Activated naive CD4-positive, alpha-beta T cell treated with anti-CD3 and anti-CD28 coated beads for 36 hours (primary cell): ENCODE measurements at regions not wholly inside any gene's neighbourhood (a gene's known extent, or its start where the extent isn't known, plus 50 kb on each side); places are given as distances from the start of the nearest gene placed in this dataset.

Experiments
- CTCF ChIA-PET: fragments of 350-600 bp; sonication (Branson Sonifier 250); formaldehyde crosslinking; loops from one replicate; lab custom pipeline; 2021; ENCODE audit warnings: antibody characterized with exemption; lab: Charles Lee
- DNase-seq: peaks from one replicate; pipeline ENCODE4 v3.0.0-alpha.2; 2020
- H3K27ac Mint-ChIP-seq: one replicate; pipeline ENCODE4 v1.8.0; 2021; ENCODE audit warnings: mild to moderate bottlenecking, mixed read lengths
- H3K27me3 Mint-ChIP-seq: one replicate; pipeline ENCODE4 v1.8.0; 2021; ENCODE audit warnings: low read depth, mixed read lengths
- H3K36me3 Mint-ChIP-seq: one replicate; pipeline ENCODE4 v1.8.0; 2021; ENCODE audit warnings: low read depth, mixed read lengths
- H3K4me1 Mint-ChIP-seq: one replicate; pipeline ENCODE4 v1.8.0; 2021; ENCODE audit warnings: low read depth, mixed read lengths
- H3K4me3 Mint-ChIP-seq: one replicate; pipeline ENCODE4 v1.8.0; 2021; ENCODE audit warnings: mild to moderate bottlenecking, moderate library complexity, mixed read lengths
- H3K9me3 Mint-ChIP-seq: one replicate; pipeline ENCODE4 v1.8.0; 2021; ENCODE audit warnings: mixed read lengths
- intact Hi-C: fragments of 100-400 bp; cut with micrococcal nuclease; formaldehyde crosslinking; loops from one replicate; pipeline ENCODE4 v1.15.1; 2023

DNA sequence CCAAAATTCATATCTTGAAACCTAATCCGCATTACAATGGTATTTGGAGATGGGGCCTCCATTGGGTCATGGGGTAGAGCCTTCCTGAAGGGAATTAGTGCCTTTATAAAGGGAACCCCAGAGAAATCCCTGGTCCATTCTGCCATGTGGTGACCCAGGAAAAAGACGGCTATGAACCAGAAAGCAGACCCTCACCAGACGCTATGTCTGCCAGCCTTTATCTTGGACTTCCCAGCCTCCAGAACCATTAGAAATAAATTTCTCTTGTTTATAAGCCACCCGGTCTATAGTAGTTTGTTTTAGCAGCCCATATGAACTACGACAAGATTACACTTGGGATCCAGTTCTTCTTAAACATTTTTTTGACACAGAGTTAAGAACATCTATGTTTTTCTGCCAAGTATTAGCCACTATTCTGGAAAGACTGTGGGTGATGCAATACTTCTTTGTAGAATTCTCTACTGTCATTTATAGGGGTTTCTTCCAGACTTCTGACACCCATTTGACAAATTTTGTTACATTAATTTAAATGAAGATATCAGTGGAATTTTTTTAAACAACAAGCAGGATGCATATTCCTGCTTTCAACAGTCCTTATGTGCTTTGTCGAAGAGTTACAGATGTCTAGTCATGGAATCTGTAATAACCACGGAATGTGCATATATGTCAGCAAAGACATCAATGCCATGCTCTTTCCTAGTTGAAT is 572.4 kb downstream of the NR2F1-AS1 start:
- H3K27ac Mint-ChIP-seq = no peak overlapping the region
- no peaks in the 10 kb centered on the region for H3K36me3 Mint-ChIP-seq
- no peaks in the 10 kb centered on the region for H3K27me3 Mint-ChIP-seq
- H3K4me1 Mint-ChIP-seq = no peaks in the 10 kb centered on the region
- H3K4me3 Mint-ChIP-seq = no peak overlapping the region
- intact Hi-C loops = no loop called here
- CTCF ChIA-PET = no interaction called here
- no peak for DNase-seq
- H3K9me3 Mint-ChIP-seq = no peaks in the 10 kb centered on the region

DNA sequence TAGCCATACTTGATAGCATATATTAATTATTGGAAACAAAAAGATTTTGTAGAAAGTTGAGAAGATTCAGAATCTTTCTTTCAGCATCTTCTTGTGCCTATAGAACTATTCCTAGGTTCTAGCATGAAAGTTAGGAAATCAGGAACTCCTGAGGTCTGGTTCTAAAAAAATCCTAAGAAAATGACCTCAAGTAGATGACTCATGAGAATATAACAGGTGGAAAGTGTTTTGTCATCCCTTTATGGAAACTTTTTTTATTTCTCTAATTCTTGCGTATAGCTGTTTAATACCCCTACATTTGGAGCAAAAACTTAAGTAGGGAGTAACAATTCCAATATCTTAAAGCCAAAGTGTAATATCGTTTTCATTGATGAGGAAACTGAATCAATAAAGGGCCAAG is 574.1 kb downstream of the NR2F1-AS1 start:
- CTCF ChIA-PET = interaction anchor here (0.8 kb wide), 1 partner anchor 207 kb away, joined by 3 read pairs; no protein-coding TSS in a partner anchor
- H3K27me3 Mint-ChIP-seq = no peaks in the 10 kb centered on the region
- no peak overlapping the region for H3K27ac Mint-ChIP-seq

DNA sequence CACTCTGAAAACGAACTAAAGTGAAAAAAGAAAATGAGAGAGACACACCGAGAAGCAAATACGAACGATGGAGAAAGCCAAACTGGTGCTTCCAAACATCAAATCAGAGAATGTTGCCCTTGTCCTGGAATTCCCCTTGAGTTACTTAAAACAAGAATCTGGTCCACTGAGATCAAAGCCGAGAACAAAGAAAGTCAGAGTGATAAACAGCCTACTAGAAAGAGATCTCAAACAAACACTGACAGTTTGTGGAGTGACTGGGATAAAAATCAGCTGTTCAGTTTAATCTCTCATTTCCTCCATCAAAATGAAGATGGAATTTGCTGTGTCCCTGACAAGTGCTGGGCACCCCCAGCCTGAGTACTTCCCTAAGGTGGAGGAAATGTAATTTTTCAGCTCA is 582.6 kb downstream of the NR2F1-AS1 start:
- Mint-ChIP-seq H3K9me3 (peaks cover 5% of the 10 kb centered on the region), H3K4me3 (no peak overlapping the region), H3K27me3 (no peaks in the 10 kb centered on the region), H3K4me1 (no peaks in the 10 kb centered on the region), H3K27ac (no peak overlapping the region), H3K36me3 (no peaks in the 10 kb centered on the region)
- intact Hi-C loops = no loop called here
- CTCF ChIA-PET = no interaction called here
- no peak for DNase-seq

More for the DNA sequence above, 574.1 kb downstream of the NR2F1-AS1 start:
- Mint-ChIP-seq H3K9me3 (no peaks in the 10 kb centered on the region), H3K36me3 (no peaks in the 10 kb centered on the region), H3K4me3 (no peak overlapping the region), H3K4me1 (no peaks in the 10 kb centered on the region)
- intact Hi-C loops = no loop called here
- DNase-seq = no peak

- CTCF ChIA-PET = no interaction called here
- Mint-ChIP-seq H3K4me1 (no peaks in the 10 kb centered on the region), H3K36me3 (no peaks in the 10 kb centered on the region), H3K27me3 (no peaks in the 10 kb centered on the region), H3K4me3 (no peak overlapping the region), H3K9me3 (peaks cover 7% of the 10 kb centered on the region), H3K27ac (no peak overlapping the region)
- intact Hi-C loops = no loop called here
- DNase-seq = no peak
Measured at GRCh38 chr5:92994392-92994791, 586.6 kb downstream of the NR2F1-AS1 start.

- H3K27me3 Mint-ChIP-seq = no peaks in the 10 kb centered on the region
- intact Hi-C loops = no loop called here
- H3K4me1 Mint-ChIP-seq = no peaks in the 10 kb centered on the region
- CTCF ChIA-PET = no interaction called here
- no peak overlapping the region for H3K27ac Mint-ChIP-seq
- DNase-seq = no peak
- H3K36me3 Mint-ChIP-seq = no peaks in the 10 kb centered on the region
- H3K9me3 Mint-ChIP-seq = peaks cover 9% of the 10 kb centered on the region
- H3K4me3 Mint-ChIP-seq = no peak overlapping the region
Measured at GRCh38 chr5:92992073-92992472, 588.9 kb downstream of the NR2F1-AS1 start.

- Mint-ChIP-seq H3K27me3 (no peaks in the 10 kb centered on the region), H3K4me1 (no peaks in the 10 kb centered on the region), H3K27ac (no peak overlapping the region), H3K4me3 (no peak overlapping the region), H3K9me3 (peaks cover 9% of the 10 kb centered on the region), H3K36me3 (no peaks in the 10 kb centered on the region)
- intact Hi-C loops = no loop called here
- no peak for DNase-seq
- CTCF ChIA-PET = no interaction called here
Measured at GRCh38 chr5:92991581-92992067, 589.4 kb downstream of the NR2F1-AS1 start.

DNA sequence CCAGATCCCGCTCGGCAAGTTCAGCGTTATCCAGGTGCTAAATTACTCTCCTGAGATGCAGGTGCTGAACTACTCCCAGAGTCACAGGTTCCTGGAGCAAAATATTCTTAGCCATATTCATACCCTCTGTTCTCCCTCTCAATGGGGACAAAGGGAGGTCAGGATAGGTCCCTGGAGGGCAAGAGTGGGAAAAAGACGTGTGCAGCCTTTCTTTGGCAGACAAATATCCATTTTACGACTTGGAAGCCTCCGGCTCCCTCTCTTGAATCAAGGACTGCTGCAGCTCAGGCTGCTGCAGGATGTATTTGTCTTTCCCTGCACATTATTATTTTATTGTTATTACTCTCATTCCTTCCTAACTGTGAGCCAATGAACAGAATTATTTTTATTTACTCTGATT is 590.2 kb downstream of the NR2F1-AS1 start:
- Mint-ChIP-seq H3K27me3 (no peaks in the 10 kb centered on the region), H3K4me1 (no peaks in the 10 kb centered on the region), H3K36me3 (no peaks in the 10 kb centered on the region), H3K9me3 (peaks cover 9% of the 10 kb centered on the region), H3K4me3 (no peak overlapping the region), H3K27ac (no peak overlapping the region)
- DNase-seq = no peak
- CTCF ChIA-PET = no interaction called here
- intact Hi-C loops = no loop called here

DNA sequence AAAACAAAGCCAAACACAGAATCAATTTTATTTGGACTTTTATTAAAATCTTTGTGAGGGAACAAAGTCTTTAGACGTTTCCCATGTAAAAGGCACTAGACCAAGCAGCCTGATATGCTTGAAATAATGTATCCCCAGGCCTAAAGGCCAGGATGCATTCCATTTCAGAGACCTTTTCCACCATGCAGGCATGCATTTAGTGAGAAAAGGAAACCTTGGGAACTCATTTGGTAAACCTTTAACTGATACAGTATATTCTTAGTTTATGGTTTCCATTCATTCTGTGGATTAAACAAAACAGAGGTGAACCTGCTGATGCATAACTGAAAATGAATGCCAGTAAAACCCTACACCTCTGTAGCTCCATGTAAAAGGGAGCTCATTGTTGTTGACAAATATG is 600.0 kb downstream of the NR2F1-AS1 start:
- intact Hi-C loops = no loop called here
- no peaks in the 10 kb centered on the region for H3K36me3 Mint-ChIP-seq
- CTCF ChIA-PET = no interaction called here
- peaks cover 1% of the 10 kb centered on the region for H3K9me3 Mint-ChIP-seq
- no peak for DNase-seq
- no peaks in the 10 kb centered on the region for H3K4me1 Mint-ChIP-seq
- no peaks in the 10 kb centered on the region for H3K27me3 Mint-ChIP-seq
- H3K4me3 Mint-ChIP-seq = no peak overlapping the region
- no peak overlapping the region for H3K27ac Mint-ChIP-seq

- Mint-ChIP-seq H3K9me3 (peaks cover 1% of the 10 kb centered on the region), H3K36me3 (no peaks in the 10 kb centered on the region), H3K27me3 (no peaks in the 10 kb centered on the region), H3K27ac (no peak overlapping the region), H3K4me1 (no peaks in the 10 kb centered on the region), H3K4me3 (no peak overlapping the region)
- no peak for DNase-seq
- intact Hi-C loops = no loop called here
- CTCF ChIA-PET = no interaction called here
Measured at GRCh38 chr5:92980491-92980890, 600.5 kb downstream of the NR2F1-AS1 start.

DNA sequence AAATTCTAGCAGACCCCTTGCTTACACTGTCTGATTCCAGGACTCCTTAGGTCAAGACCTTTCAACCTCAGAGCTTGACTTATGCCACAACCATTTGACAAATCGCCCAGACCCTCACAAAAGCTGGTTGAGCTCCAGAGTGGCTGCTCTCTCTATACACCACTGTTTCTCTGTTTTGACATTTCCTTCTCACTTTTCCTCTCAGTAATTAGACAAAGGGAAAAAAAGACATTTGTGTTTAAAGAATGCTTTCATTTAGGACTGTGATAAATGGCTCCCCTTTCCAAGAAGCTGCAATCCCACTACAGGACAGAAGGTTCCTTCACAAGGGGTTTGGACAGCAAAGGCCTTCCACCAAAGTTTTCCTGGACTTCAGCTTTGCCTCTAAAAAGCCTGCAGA is 601.3 kb downstream of the NR2F1-AS1 start:
- Mint-ChIP-seq H3K36me3 (no peaks in the 10 kb centered on the region), H3K27me3 (no peaks in the 10 kb centered on the region), H3K4me1 (no peaks in the 10 kb centered on the region), H3K4me3 (no peak overlapping the region), H3K9me3 (no peaks in the 10 kb centered on the region), H3K27ac (no peak overlapping the region)
- DNase-seq = no peak
- CTCF ChIA-PET = interaction anchor here (0.6 kb wide), 2 partner anchors 28 to 74 kb away, joined by 3 read pairs; no protein-coding TSS in a partner anchor
- intact Hi-C loops = no loop called here

- Mint-ChIP-seq H3K4me1 (no peaks in the 10 kb centered on the region), H3K36me3 (no peaks in the 10 kb centered on the region), H3K27ac (no peak overlapping the region), H3K9me3 (no peaks in the 10 kb centered on the region), H3K4me3 (no peak overlapping the region), H3K27me3 (no peaks in the 10 kb centered on the region)
- intact Hi-C loops = no loop called here
- CTCF ChIA-PET = no interaction called here
- no peak for DNase-seq
Measured at GRCh38 chr5:92977846-92978540, 603.0 kb downstream of the NR2F1-AS1 start.

GRCh38 chr5:92976156-92976555 is 604.9 kb downstream of the NR2F1-AS1 start:
- Mint-ChIP-seq H3K9me3 (no peaks in the 10 kb centered on the region), H3K27me3 (no peaks in the 10 kb centered on the region), H3K36me3 (no peaks in the 10 kb centered on the region), H3K4me3 (no peak overlapping the region), H3K27ac (no peak overlapping the region), H3K4me1 (no peaks in the 10 kb centered on the region)
- intact Hi-C loops = no loop called here
- CTCF ChIA-PET = no interaction called here
- DNase-seq = no peak

- intact Hi-C loops = no loop called here
- H3K27me3 Mint-ChIP-seq = no peaks in the 10 kb centered on the region
- no peaks in the 10 kb centered on the region for H3K4me1 Mint-ChIP-seq
- H3K27ac Mint-ChIP-seq = no peak overlapping the region
- no peaks in the 10 kb centered on the region for H3K36me3 Mint-ChIP-seq
- CTCF ChIA-PET = no interaction called here
- DNase-seq = no peak
- no peaks in the 10 kb centered on the region for H3K9me3 Mint-ChIP-seq
- H3K4me3 Mint-ChIP-seq = no peak overlapping the region
Measured at GRCh38 chr5:92969781-92970237, 611.2 kb downstream of the NR2F1-AS1 start.
